ENCODE measurements at regions not wholly inside any gene's neighbourhood (a gene's known extent, or its start where the extent isn't known, plus 50 kb on each side); places are given as distances from the start of the nearest gene placed in this dataset.

DNA sequence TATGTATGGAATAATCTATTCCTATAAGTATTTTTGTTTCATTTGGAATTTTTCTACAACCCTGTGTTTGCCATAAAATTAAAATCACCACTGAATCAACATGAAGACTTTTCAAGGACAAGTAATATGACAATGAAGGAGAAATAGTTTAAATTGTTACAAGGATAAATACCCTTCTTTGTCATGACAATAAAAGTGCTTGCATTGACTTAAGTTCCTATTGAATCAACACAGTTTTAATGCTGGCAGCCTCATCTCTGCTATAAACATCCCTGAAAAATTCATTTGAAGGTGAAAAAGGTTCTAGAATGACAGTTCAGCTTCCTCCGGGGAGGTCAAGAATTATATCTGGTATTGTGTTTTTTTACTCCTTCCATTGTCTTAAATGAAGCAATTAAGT is 1105.1 kb upstream of the CDH9 start:
- TF ChIP-seq, protein P1, sequence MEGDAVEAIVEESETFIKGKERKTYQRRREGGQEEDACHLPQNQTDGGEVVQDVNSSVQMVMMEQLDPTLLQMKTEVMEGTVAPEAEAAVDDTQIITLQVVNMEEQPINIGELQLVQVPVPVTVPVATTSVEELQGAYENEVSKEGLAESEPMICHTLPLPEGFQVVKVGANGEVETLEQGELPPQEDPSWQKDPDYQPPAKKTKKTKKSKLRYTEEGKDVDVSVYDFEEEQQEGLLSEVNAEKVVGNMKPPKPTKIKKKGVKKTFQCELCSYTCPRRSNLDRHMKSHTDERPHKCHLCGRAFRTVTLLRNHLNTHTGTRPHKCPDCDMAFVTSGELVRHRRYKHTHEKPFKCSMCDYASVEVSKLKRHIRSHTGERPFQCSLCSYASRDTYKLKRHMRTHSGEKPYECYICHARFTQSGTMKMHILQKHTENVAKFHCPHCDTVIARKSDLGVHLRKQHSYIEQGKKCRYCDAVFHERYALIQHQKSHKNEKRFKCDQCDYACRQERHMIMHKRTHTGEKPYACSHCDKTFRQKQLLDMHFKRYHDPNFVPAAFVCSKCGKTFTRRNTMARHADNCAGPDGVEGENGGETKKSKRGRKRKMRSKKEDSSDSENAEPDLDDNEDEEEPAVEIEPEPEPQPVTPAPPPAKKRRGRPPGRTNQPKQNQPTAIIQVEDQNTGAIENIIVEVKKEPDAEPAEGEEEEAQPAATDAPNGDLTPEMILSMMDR (IDR thresholded peaks at IDR 0.05; ENCODE audit: extremely low read depth in 1 of 2, insufficient read depth in 1 of 2, low read depth in 1 of 2, low read length in 2 of 2), result no peak
- no peak for TF ChIP-seq POLR2AphosphoS5 (IDR thresholded peaks at IDR 0.05; ENCODE audit: insufficient read depth, low read depth, low read length)
- TF ChIP-seq EZH2 (IDR thresholded peaks at IDR 0.05; ENCODE audit: borderline replicate concordance, low read depth, low read length, severe bottlenecking), result no peak

Data from endothelial cell of umbilical vein (primary cell).